ENCODE measurements at regions not wholly inside any gene's neighbourhood (a gene's known extent, or its start where the extent isn't known, plus 50 kb on each side); places are given as distances from the start of the nearest gene placed in this dataset.
A peak's percentile ranks its signal among the peaks of the same experiment; 100 is the strongest.

DNA sequence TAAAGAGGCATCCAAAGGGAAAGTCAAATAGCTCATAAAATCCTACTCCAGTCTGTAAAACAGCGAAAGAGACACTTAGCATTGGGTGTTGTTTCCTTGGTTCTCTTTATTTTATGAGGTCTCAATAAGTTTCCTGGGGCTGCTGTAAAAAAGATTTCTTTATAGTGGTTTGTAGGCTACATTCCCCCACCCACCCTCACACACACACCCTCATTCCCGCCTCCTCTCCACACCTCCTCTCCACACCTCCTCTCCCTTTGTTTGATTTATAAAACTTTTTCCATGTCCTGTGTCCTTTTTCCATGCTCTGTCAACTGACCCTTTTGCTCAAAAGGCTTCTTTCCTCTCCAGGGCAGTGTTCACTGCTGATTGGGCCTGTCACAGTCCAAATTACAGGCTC is 178.9 kb upstream of the SOX9 start:
- DNase-seq (ENCODE audit: low spot score), result no peak

DNA sequence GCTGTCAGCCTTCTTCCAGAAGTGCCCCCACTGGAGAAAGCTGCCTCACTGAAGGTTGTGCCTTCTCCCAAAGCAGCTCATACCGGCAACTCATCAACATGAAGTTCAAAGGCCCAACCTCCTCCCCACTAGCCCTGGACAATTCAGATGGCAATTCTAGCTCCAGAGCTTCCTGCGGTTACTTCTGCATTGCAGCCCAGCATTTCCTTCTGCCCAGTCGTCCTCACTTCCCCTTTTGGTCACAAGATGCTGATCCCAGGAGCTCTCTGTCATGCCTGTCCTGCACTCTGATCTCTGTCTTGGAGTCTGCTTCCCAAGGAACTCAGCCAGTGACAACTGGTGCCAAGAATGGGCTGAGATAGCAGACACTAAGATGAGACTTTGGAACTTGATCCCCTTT is 178.2 kb upstream of the SOX9 start:
- no peak for DNase-seq (ENCODE audit: low spot score)

DNA sequence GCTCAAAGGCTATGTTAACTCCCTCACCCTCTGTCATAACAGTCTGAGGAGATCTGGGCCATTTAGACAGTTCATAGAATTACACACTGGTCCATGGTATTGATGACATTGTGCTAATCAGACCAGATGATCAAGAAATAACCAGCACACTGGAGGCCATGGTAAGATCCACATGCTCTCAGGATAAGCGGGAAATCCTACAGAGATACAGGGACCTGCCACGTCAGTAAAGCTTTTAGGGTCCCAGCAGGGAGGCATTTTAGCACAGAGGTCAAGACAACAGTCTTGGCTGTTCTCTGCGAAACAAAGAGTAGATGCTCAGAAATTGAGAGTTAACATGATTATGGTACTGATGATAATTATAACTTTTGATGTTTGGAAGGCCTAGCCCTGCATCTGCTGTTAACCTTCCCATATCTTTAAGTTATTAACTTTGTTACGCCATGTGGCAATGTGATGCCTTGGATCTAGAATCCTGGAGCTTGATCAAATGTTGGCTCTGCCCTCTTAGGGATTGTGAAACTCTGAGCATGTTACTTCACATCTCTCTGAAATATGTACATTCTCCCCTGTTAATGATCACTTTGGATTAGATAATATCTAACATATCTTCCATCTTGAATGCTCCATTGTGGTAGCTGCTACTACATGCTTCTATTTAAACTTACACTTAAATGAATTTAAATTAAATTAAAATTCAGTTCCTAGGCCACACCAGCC is 172.0 kb upstream of the SOX9 start:
- no peak for DNase-seq (ENCODE audit: low spot score)

DNA sequence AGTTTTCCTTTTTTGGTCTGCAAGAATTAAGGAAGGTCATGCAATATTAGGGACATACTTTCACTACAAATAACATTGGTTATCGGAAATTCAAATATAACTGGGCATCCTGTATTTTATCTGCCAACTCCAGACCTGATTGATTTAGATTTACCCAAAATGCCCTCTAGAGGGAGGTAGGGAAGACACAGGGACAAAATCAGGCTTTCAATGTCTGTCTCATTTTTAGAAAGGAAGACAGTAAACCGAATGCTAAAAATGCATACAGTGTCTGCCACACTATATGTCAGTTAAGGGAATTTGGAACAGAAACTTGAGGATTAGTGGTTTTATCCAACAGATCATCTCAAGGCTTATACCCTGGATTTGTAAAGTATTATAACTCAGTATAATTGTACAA is 161.7 kb upstream of the SOX9 start:
- peak; percentile 10 for DNase-seq (ENCODE audit: low spot score)

DNA sequence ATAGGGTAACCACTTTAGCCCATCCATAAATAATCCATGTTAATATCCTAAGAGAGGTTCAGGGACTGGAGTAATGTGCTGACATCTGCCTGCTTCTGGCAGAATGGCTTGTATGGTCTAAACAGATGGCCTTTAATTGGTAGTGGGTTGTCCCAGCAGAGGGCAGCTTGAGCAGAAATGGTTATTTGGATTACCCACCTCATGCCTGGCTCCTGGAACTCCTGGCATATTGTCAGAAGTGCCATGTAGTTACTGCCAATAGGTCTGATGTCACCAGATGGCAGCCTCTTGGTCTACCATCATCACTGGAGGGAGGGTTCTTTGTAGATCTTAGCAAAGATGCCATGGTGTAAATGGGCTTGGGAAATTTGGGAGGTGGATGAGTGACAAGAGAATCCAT is 157.5 kb upstream of the SOX9 start:
- DNase-seq (ENCODE audit: low spot score), result no peak

DNA sequence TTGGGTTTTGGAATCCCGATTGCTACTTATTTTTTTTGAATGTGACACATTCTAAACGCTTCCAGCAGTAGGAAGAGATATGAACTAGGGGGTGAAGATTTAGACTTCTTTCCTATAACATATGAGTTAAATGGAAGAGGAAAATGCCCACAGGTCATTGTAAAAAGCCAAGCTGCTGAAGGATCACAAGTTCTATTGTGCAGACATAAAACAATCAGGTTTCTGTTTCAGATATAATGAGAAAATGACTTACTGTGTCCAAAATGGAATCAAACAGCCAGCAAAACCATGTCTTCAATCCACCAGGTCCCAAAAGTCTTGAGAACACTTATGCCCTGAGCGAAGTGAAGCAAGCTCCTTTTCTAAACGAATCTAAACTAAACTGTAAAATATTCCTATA is 157.0 kb upstream of the SOX9 start:
- no peak for DNase-seq (ENCODE audit: low spot score)

DNA sequence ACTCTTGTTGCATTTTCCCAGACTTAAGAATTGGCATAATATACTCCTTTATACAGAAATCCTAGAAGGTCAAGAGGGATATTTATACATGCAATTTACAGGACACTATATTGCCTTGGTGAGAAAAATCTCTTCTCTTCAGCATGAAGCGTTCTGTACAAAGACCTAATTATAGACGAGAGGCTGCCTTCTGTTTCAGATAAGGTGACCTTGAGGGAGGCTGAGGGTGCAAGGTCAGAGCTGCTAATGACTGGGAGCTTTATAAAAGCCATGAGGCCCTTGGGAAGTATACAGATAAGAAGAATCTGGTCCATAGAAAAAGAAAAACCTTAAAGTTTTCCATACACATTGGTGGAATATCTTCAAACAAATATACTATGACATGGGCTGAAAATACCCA is 156.3 kb upstream of the SOX9 start:
- DNase-seq (ENCODE audit: low spot score), result no peak

DNA sequence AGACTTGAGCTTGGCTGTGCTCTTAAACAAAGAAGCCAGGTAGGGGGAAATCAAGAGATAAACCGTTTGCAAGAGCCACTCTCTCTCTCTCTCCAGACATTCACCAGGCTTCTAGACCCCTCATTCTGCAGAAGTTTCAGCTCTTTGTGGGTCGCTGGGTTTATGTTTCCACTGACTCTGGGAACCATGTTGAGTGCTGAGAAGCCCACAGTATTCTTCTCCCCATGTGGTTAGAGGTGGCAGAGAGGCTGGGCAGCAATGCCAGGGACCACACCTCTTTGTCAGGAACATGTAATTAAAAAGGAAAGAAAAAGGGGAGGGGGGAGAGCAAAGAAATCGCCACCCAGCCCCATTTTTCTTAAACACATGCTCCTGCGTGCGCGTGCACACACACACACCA is 154.8 kb upstream of the SOX9 start:
- DNase-seq (ENCODE audit: low spot score), result no peak

DNA sequence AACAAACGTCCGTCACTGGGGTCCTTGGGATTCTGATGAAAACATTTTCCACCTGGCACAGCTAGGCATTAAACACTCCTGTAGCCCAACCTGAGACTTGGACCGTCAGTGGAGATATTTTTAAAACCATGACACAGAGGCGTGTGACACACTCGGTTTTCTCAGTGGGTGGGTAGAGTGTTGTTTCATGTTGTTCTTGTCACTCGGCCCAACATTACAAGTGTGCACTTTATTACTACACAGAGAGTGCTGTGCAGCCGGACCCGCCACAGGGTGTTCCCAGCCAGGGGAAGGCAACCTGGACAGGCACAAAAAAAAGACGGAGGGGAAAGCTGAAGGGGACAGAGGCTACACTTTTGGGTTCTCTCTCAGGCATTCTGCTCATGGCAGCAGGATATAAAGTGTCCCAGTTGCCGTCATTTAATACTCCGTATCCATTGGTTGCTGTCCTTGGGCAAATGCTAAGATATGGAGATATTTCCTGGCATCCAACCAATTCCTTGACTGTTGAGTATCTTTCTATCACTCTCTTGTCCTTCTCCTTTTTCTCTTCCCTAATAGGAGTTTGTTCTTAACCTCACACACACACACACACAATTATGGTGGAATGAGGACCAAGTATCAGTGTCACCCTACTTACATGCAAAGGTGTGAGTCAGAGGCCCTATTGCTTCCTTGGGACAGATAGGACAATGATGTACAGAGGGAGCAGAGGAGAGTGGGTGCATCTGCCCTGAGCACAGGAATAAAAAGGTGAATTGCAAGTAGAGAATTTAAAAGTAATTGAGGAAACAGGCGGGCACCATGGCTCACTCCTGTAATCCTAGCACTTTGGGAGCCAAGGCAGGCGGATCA is 154.1 kb upstream of the SOX9 start:
- no peak for DNase-seq (ENCODE audit: low spot score)

DNA sequence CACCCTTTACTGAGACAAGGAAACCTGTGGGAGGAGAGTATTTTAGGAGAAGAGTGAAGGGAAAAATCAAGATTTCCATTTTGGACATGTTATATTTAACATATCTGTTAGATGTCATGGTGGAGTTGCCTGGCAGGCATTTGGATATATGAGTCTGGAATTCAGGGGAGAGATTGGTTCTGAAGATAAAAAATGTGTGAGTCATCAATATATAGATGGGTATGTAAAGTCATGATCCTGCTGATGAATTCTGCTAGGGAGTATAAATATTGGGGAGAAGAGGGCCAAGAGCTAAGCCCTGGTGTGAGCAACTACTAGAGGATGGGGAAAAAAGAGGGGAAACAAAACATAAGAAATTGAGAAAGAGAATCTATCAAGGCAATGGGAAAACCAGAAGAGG is 151.3 kb upstream of the SOX9 start:
- DNase-seq (ENCODE audit: low spot score), result no peak

DNA sequence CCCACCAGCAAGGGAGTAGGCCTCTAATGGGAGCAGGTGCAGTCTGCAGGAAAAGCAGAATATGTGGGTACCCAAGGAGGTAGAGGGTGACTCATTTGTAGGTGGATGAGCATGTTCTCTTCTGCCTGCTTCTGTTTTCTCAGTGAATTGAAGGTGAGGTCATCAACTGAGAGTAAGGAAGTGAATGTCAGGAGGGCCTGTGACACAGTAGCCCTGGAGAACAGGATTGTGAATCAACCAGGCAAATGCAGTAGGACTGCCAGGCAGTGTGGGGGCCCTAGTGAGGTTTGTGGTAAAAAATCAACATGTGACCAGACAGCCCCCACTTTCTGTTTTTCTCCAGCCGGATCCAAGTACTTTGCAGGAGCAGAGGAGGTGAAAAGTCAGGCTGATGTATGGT is 150.5 kb upstream of the SOX9 start:
- DNase-seq (ENCODE audit: low spot score), result peak; percentile 36

DNA sequence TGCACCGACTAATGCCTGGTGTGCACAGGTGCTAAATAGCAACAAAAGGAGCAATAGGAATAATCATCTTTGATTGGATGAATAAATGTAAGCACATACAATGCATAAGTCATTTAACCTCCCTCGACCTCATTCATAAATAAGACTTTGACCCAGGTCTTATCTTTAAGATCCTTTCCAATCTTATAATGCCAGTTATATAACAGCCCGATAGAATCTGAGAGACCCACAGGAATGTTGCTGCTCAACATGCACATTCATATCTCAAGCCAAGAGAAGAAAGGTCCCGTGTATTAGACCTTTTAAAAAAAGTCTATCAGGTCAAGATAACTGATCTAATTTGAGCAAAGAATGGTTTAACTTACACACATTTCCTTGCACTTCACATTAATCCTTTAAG is 146.8 kb upstream of the SOX9 start:
- DNase-seq (ENCODE audit: low spot score), result peak; percentile 25

DNA sequence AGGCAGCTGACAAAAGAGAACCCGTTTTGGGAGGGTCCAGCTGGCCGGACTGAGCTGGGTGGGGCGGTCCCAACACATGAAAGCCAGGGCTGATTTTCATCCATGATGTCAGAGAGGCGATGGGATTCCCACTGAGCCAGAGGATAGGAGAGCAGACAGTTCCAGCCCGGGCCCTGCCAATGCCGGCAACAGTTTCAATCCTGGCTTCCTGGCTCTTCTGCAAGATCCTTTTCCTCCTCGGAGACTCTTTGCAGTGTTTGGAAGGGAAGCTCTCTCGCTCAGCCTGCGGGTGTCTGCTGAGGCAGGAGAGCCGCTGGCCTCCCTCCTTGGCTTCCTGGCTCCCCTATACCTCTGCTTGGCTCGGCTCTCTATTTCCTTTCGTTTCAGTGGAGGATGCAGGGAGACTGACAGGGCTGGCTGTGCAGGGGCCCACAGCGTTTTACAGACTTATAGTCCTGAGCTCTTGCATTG is 145.5 kb upstream of the SOX9 start:
- DNase-seq (ENCODE audit: low spot score), result peak; percentile 3

DNA sequence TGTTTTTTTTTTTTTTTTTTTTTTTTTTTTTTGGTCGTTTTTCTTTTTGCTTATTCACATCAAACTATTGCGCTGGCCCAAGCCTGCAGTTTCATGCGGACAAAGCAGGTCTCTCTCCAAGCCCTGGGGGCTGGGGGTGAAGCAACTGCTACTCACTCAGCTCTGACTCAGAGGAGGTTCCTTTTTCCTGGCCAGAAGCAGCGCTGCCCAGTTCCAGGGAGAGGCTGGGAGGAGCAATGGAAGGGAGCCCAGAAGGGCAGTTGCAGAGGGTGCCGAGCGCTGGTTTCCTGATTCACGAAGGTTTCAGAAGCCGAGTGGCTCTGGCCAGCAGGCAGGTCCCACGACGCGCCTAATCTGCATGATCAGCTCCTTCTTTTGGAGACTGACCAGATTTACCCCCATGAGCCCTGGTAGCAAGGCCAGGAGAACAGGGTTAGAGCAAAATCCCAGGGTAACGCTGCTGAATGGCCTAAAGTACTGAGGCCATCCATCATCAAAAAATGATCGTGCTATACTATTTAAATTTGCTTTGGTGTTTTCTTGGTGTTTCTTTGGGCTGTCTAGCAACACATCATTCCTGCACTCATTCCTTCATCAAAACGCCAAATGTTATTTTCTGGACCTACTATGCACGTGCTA is 144.7 kb upstream of the SOX9 start:
- peak; percentile 72 for DNase-seq (ENCODE audit: low spot score)

DNA sequence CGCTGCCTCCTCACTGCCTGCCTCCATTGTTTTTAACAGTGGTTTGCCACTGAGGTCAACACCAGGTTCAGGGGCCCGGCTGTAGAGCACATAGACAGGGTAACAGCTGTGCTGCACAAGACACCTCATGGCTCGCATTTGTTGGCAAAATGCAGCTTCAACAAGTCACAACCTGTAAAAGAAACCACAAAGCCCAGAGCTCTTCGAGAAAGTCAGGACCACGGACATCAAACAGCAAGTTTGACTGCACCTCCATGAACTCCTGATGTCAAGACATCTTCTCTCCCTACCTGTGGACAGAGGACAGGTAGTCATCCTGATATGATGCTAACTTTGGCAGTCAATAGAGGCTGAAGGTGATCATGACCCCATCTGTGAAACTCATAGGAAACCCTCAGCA is 142.4 kb upstream of the SOX9 start:
- no peak for DNase-seq (ENCODE audit: low spot score)

DNA sequence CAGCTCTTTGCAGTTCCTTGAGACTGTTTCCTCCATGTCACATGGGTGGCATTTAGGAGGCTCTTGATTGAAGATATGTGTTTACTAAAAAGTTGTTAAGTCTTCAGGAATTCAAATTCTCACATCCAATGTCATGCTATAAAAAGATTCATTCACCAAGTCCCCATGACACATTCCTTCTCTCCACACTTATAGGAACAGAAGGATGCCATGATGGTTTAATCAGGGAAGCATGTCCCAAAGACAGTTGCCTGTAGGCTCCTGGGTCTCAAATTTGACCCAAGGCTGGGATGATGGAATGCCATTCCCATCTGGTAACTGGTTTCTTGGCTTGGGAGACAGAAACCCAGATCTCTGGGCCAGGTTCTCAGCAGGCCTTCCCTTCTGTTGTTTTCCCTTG is 140.6 kb upstream of the SOX9 start:
- DNase-seq (ENCODE audit: low spot score), result no peak

DNA sequence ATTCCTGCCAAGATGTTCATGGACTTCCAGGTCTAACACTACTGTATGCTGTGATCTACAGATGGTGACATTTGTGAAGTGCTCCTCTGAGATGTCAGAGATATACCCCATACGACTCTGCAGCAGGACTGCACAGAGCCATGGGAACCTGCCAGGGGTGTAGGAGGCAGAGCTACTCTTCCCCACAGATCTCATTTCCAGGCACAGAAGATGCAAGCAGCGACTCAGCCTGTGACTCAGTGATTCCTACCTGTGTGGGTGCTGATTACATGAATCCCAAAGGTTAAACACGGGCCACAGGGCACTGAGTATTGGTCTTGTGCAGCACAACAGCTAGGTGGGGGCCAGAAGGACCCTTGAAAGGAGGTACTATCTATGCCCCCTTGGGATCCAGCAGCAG is 137.0 kb upstream of the SOX9 start:
- DNase-seq (ENCODE audit: low spot score), result no peak

DNA sequence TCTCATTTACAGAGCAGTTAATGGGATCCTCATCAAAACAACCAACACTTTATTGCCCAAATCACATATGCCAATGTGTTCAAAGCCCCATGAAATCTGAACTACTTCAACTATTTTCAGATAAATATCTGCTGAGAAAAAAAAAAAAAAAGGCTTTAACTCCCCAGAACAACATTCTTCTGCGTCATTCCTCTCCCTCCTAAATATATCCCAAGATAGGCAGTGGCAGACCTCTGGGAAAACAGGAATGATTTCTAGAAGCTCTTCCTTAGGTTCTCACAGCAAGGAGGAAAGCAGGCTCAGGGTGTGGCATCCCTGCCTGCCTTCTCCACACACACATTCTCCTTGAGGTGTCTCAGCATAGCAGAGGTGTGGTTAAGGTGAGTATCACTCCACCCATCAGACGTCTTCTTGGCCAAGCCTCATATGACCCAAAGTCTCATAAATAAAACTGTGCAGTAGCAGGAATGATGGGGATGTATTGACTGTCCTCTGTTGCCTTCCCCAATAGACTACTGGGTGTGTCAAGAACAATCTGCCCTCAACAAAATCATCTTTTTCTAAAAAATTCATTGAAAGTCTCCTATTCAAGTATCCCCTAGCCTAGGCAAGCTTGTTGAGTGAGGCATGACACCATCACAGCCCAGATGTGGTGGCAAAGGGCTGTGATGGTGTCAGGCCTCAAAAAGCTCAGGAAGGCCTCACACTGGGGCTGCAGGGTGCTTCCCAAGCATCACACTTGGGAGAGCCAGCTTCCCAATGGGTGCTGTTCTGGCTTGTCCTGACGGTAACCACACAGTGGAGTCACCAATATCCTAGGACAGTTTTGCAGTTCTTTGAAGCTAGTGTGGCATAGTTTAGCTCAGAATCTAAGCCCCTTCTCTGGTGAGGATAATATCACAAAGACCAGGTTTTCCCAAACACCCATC is 135.4 kb upstream of the SOX9 start:
- DNase-seq (ENCODE audit: low spot score), result no peak

DNA sequence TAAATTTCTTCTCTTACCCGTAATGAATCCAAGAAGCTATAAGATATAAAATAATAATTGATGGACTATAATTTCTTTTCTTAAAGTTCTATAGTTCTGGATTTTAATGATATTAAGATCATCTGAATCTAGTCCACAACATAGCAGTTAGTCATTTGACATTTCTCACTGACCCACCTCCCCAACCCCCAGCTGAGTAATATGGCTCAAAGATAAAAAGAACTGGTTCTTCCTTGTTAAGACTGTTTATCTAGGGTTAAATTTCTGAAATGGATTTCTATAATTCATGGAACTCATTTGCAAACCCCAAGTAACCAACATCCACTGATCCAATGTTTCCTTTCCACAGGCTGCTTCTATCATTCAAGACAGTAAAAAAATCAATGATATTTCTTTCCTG is 133.9 kb upstream of the SOX9 start:
- DNase-seq (ENCODE audit: low spot score), result no peak

DNA sequence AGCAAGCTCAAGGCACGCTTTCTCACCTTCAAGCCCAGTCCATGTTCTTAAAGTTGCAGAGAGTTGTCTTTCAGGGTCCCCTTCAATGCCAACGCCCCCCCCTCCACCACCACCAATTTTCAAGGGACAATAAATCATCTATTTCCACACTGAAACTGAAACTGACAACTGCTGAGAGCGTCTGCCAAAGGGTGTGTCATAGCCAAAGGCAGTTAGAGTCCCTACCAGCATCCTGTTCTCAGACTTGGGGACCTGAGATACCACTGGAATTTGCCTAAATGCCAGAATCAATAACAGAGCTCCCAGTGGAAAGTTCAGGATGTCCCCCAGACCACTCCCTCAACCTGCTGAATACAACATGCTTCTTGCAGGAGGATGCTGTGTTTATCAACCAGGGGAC is 133.2 kb upstream of the SOX9 start:
- no peak for DNase-seq (ENCODE audit: low spot score)

DNA sequence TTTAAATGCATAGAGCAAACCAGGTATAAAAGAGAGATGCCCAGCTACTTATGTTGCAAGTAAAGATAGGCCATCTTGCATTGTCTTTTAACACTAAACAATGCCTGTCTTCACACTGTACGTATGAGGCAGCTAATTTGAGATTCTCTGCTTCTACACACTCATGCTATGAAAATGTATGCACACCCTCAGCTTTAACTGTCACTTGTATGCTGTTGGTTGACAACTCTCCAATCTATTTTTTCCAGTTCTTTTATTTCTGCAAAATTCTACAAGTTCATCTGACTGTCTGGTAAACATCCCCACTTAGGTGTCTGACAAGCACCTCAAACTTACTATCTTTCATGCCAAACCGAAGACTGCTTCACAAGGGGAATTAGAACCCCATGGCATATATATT is 131.7 kb upstream of the SOX9 start:
- DNase-seq (ENCODE audit: low spot score), result no peak

DNA sequence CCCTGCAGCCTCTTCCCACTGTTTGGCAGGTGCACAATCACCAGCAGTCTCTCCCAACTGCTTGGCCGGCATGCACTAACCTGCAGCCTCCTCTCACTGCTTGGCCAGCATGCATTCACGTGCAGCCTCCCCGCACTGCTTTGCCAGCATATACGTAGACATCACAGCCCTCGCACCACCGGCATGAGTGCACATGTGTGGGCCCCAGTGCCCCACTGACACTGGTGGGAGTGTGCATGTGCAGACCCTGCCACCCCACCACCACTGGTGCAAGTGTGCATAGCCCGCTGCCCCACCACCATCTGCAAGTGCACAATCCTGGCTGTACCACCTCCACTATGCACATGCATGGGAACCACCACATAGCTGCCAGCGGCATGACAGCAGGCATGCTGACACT is 127.5 kb upstream of the SOX9 start:
- DNase-seq (ENCODE audit: low spot score), result no peak
